NCI-H1092 (cell line): ENCODE measurements at regions not wholly inside any gene's neighbourhood (a gene's known extent, or its start where the extent isn't known, plus 50 kb on each side); places are given as distances from the start of the nearest gene placed in this dataset.
"Not testable (repeated sequence)": the region's sequence is repeated elsewhere in the genome, so short reads cannot be mapped to it uniquely, and the experiment has no call there.

Source experiments
- DNase-seq: peaks from one replicate; lab custom pipeline; 2025; lab: John Stamatoyannopoulos, UW

- no peak for DNase-seq
Observed at GRCh38 chr14:23751616-23752015, 115.5 kb downstream of the DHRS2 start.

GRCh38 chr14:23763394-23763793, 127.2 kb downstream of the DHRS2 start:
- no peak for DNase-seq

- DNase-seq = no peak
Observed at GRCh38 chr14:23766737-23767401, 130.7 kb downstream of the DHRS2 start.

GRCh38 chr14:23769221-23769728, 133.1 kb downstream of the DHRS2 start:
- not testable (repeated sequence) for DNase-seq

- DNase-seq = no peak
Observed at GRCh38 chr14:23773981-23774380, 137.8 kb downstream of the DHRS2 start.

- no peak for DNase-seq
Observed at GRCh38 chr14:23776296-23776695, 140.1 kb downstream of the DHRS2 start.

- DNase-seq = no peak
Observed at GRCh38 chr14:23785208-23785607, 149.0 kb downstream of the DHRS2 start.

GRCh38 chr14:23787436-23787835, 151.3 kb downstream of the DHRS2 start:
- DNase-seq = no peak

GRCh38 chr14:23789696-23790095, 153.5 kb downstream of the DHRS2 start:
- DNase-seq = no peak

GRCh38 chr14:23793532-23793931, 157.4 kb downstream of the DHRS2 start:
- no peak for DNase-seq

- no peak for DNase-seq
Observed at GRCh38 chr14:23800811-23801210, 152.8 kb upstream of the DHRS4 start.

- DNase-seq = no peak
Observed at GRCh38 chr14:23801766-23802165, 151.8 kb upstream of the DHRS4 start.

GRCh38 chr14:23804817-23805216, 148.8 kb upstream of the DHRS4 start:
- no peak for DNase-seq

- no peak for DNase-seq
Observed at GRCh38 chr14:23805761-23806160, 147.8 kb upstream of the DHRS4 start.

GRCh38 chr14:23814527-23815256, 138.9 kb upstream of the DHRS4 start:
- DNase-seq = no peak

GRCh38 chr14:23816371-23816770, 137.2 kb upstream of the DHRS4 start:
- DNase-seq = no peak

- DNase-seq = no peak
Observed at GRCh38 chr14:23817164-23817767, 136.3 kb upstream of the DHRS4 start.

GRCh38 chr14:23827100-23827892, 126.3 kb upstream of the DHRS4 start:
- no peak for DNase-seq

- no peak for DNase-seq
Observed at GRCh38 chr14:23828001-23828400, 125.6 kb upstream of the DHRS4 start.

GRCh38 chr14:23828616-23829015, 125.0 kb upstream of the DHRS4 start:
- no peak for DNase-seq

- no peak for DNase-seq
Observed at GRCh38 chr14:23829736-23830471, 123.7 kb upstream of the DHRS4 start.

GRCh38 chr14:23831596-23831995, 122.0 kb upstream of the DHRS4 start:
- DNase-seq = no peak
